ENCODE measurements at regions not wholly inside any gene's neighbourhood (a gene's known extent, or its start where the extent isn't known, plus 50 kb on each side); places are given as distances from the start of the nearest gene placed in this dataset.

- TF ChIP-seq, protein P1, sequence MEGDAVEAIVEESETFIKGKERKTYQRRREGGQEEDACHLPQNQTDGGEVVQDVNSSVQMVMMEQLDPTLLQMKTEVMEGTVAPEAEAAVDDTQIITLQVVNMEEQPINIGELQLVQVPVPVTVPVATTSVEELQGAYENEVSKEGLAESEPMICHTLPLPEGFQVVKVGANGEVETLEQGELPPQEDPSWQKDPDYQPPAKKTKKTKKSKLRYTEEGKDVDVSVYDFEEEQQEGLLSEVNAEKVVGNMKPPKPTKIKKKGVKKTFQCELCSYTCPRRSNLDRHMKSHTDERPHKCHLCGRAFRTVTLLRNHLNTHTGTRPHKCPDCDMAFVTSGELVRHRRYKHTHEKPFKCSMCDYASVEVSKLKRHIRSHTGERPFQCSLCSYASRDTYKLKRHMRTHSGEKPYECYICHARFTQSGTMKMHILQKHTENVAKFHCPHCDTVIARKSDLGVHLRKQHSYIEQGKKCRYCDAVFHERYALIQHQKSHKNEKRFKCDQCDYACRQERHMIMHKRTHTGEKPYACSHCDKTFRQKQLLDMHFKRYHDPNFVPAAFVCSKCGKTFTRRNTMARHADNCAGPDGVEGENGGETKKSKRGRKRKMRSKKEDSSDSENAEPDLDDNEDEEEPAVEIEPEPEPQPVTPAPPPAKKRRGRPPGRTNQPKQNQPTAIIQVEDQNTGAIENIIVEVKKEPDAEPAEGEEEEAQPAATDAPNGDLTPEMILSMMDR (IDR thresholded peaks at IDR 0.05), result no peak
- TF ChIP-seq EZH2phosphoT487 (IDR thresholded peaks at IDR 0.05) (no peak), EZH2 (IDR thresholded peaks at IDR 0.05) (no peak)
These were observed 399.6 kb downstream of the KCNH5 start for GRCh38 chr14:62645649-62646048.

Measured in neural progenitor cell (in vitro differentiated cells).